Osteoblast (primary cell): ENCODE measurements at regions not wholly inside any gene's neighbourhood (a gene's known extent, or its start where the extent isn't known, plus 50 kb on each side); places are given as distances from the start of the nearest gene placed in this dataset.

Source experiments
- DNase-seq: peaks from one replicate; pipeline ENCODE4 v3.0.0; 2011; ENCODE audit warnings: low spot score, mixed read lengths; ENCODE audit not compliant: insufficient read length; ENCODE audit errors: missing footprints
- H2AFZ ChIP-seq: 2 replicates; pipeline ENCODE4 v1.6.0; 2011; ENCODE audit warnings: mild to moderate bottlenecking, low read length
- H3K27ac ChIP-seq: 2 replicates; pipeline ENCODE4 v1.5.1; 2011; ENCODE audit warnings: mild to moderate bottlenecking, low read depth, low read length, moderate library complexity
- H3K27me3 ChIP-seq: 2 replicates; pipeline ENCODE4 v1.6.0; 2012; ENCODE audit warnings: mild to moderate bottlenecking, control low read depth, inconsistent platforms, low read length, moderate library complexity; ENCODE audit not compliant: insufficient read depth
- H3K36me3 ChIP-seq: 2 replicates; pipeline ENCODE4 v1.5.1; 2011; ENCODE audit warnings: mild to moderate bottlenecking, low read length, control low read depth, moderate library complexity; ENCODE audit not compliant: insufficient read depth
- H3K4me1 ChIP-seq: 2 replicates; pipeline ENCODE4 v1.5.1; 2011; ENCODE audit warnings: mild to moderate bottlenecking, low read length, control low read depth, moderate library complexity; ENCODE audit not compliant: insufficient read depth
- H3K4me2 ChIP-seq: 2 replicates; pipeline ENCODE4 v1.6.0; 2011; ENCODE audit warnings: mild to moderate bottlenecking, low read length; ENCODE audit not compliant: insufficient read depth
- H3K4me3 ChIP-seq: fragments of 200-600 bp; sonication (generic); 3 replicates; pipeline ENCODE4 v1.5.1; 2012; ENCODE audit warnings: mild to moderate bottlenecking, low read length, inconsistent platforms; ENCODE audit not compliant: insufficient read depth
- H3K79me2 ChIP-seq: 2 replicates; pipeline ENCODE4 v1.6.0; 2012; ENCODE audit warnings: mild to moderate bottlenecking, low read length, control low read depth, inconsistent platforms; ENCODE audit not compliant: insufficient read depth
- H3K9me3 ChIP-seq: 2 replicates; pipeline ENCODE4 v1.5.1; 2011; ENCODE audit warnings: low read depth, low read length, control low read depth
- H4K20me1 ChIP-seq: 2 replicates; pipeline ENCODE4 v1.6.0; 2012; ENCODE audit warnings: mild to moderate bottlenecking, low read length, control low read depth; ENCODE audit not compliant: insufficient read depth
- CTCF ChIP-seq: IDR thresholded peaks from 2 replicates; pipeline ENCODE4 v1.5.1; 2011; ENCODE audit warnings: mild to moderate bottlenecking, low read depth, low read length, moderate library complexity; ENCODE audit errors: extremely low read depth

GRCh38 chr3:67870477-67870876, 216.1 kb upstream of the SUCLG2 start:
- H3K27me3 ChIP-seq, result no peaks in the 10 kb centered on the region
- no peak overlapping the region for H2AFZ ChIP-seq
- no peaks in the 10 kb centered on the region for H3K36me3 ChIP-seq
- H3K9me3 ChIP-seq, result no peaks in the 10 kb centered on the region
- TF ChIP-seq CTCF, result no peak
- no peak for DNase-seq
- H3K79me2 ChIP-seq, result no peaks in the 10 kb centered on the region
- no peaks in the 10 kb centered on the region for H3K4me1 ChIP-seq
- H4K20me1 ChIP-seq, result no peaks in the 10 kb centered on the region
- no peak overlapping the region for H3K4me3 ChIP-seq
- H3K4me2 ChIP-seq, result no peak overlapping the region
- no peak overlapping the region for H3K27ac ChIP-seq

GRCh38 chr3:67866571-67866970, 212.2 kb upstream of the SUCLG2 start:
- Histone ChIP-seq H3K4me2 (no peak overlapping the region), H3K79me2 (no peaks in the 10 kb centered on the region), H3K36me3 (no peaks in the 10 kb centered on the region), H3K27ac (no peak overlapping the region), H4K20me1 (no peaks in the 10 kb centered on the region), H3K4me1 (no peaks in the 10 kb centered on the region), H3K9me3 (no peaks in the 10 kb centered on the region), H3K4me3 (no peak overlapping the region), H3K27me3 (no peaks in the 10 kb centered on the region), H2AFZ (no peak overlapping the region)
- no peak for TF ChIP-seq CTCF
- no peak for DNase-seq

GRCh38 chr3:67864587-67865183, 210.3 kb upstream of the SUCLG2 start:
- no peaks in the 10 kb centered on the region for H4K20me1 ChIP-seq
- no peaks in the 10 kb centered on the region for H3K79me2 ChIP-seq
- H3K4me3 ChIP-seq, result no peak overlapping the region
- H3K4me1 ChIP-seq, result no peaks in the 10 kb centered on the region
- H3K27me3 ChIP-seq, result no peaks in the 10 kb centered on the region
- no peaks in the 10 kb centered on the region for H3K36me3 ChIP-seq
- DNase-seq, result no peak
- H2AFZ ChIP-seq, result no peak overlapping the region
- no peak for TF ChIP-seq CTCF
- no peak overlapping the region for H3K4me2 ChIP-seq
- H3K9me3 ChIP-seq, result no peaks in the 10 kb centered on the region
- no peak overlapping the region for H3K27ac ChIP-seq

GRCh38 chr3:67863869-67864268, 209.5 kb upstream of the SUCLG2 start:
- no peaks in the 10 kb centered on the region for H4K20me1 ChIP-seq
- no peaks in the 10 kb centered on the region for H3K36me3 ChIP-seq
- TF ChIP-seq CTCF, result peak; percentile 17
- no peaks in the 10 kb centered on the region for H3K79me2 ChIP-seq
- no peak overlapping the region for H3K4me3 ChIP-seq
- no peak overlapping the region for H3K4me2 ChIP-seq
- no peaks in the 10 kb centered on the region for H3K27me3 ChIP-seq
- H3K9me3 ChIP-seq, result peaks cover 3% of the 10 kb centered on the region
- H3K27ac ChIP-seq, result no peak overlapping the region
- H3K4me1 ChIP-seq, result no peaks in the 10 kb centered on the region
- no peak for DNase-seq
- no peak overlapping the region for H2AFZ ChIP-seq
